T-helper 1 cell treated with Interleukin-12 subunit alpha and Interleukin-12 subunit beta and Interleukin-4 antibody, amounts not matched to agents 30 ng/mL and 1 ng/mL, for 36 hours (primary cell): ENCODE measurements at regions not wholly inside any gene's neighbourhood (a gene's known extent, or its start where the extent isn't known, plus 50 kb on each side); places are given as distances from the start of the nearest gene placed in this dataset.

Source experiments
- intact Hi-C: fragments of 100-400 bp; cut with micrococcal nuclease; formaldehyde crosslinking; loops from one replicate; pipeline ENCODE4 v1.15.1; 2024

- intact Hi-C loops = no loop called here
These were observed 255.4 kb downstream of the LOXHD1 start for GRCh38 chr18:46401486-46402070.

DNA sequence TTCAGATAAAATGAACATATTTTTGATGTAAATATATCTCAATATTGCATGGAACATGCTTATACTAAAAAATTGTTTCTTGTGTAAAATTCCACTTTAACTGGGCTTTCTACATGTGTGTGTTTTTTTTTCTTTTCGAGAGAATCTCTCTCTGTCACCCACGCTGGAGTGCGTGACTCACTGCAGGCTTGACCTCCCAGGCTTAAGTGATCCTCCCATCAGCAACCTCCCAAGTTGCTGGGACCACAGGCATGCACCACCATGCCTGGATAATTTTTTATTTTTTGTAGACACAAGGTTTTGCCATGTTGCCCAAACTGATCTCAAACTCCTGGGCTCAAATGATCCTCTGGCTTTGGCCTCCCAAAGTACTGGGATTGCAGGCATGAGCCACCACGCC lies 254.6 kb downstream of the LOXHD1 start:
- intact Hi-C loops = no loop called here

GRCh38 chr18:46402945-46403344 lies 254.1 kb downstream of the LOXHD1 start:
- intact Hi-C loops = no loop called here

DNA sequence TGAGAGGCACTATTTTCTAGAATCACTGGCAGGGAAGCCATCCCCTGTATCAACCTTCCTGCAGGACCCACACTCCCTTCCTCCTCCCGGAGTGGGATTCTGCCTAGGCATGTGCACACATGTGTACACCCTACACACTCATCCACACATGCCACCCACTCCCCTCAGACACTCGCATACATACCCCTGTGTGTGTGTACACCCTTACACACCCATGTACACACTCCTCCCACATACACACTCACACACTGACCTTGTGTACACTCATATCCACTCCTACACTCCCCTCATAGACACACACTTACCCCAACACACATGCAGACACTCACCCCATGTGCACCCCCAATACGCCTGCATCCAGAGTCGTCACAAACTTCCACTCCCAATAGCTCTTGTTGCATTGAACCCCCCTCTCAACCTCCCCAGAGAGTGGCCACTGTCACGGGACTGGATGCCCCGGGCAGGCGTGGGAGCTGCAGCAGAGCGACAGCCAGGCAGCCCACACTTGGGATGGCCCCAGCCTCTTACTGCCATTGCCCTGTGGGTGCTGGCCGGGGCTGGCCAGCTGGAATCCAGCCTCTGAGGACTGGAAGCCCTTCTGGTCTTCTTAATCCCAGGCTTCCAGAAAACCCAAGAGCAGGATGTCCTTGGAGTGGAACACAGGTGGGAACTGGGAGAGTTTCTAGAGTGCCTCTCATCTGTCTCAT lies 251.0 kb downstream of the LOXHD1 start:
- intact Hi-C loops = no loop called here

DNA sequence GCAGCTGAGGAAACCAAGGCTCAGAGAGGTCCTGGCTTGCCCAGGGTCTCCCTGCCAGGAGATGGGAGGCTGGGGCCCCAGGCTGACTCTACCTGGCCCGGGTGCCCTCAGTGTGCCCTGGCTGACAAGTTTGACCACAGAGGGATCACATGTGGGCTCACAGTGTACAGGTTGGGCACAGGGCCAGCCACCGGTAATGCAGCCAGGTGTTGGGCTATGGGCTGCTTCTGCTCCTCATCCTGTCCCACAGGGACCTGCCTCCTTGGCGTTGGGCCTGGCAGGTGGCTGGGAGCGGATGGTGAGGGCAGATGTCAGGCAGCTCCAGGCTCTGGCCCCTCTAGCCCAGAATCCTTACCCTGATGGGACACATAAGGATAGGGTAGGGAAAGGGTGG lies 250.5 kb downstream of the LOXHD1 start:
- intact Hi-C loops = no loop called here

GRCh38 chr18:46407486-46408166 lies 249.4 kb downstream of the LOXHD1 start:
- intact Hi-C loops = loop anchor here (1.0 kb wide), 1 partner anchor 251 kb away; no protein-coding TSS in a partner anchor

DNA sequence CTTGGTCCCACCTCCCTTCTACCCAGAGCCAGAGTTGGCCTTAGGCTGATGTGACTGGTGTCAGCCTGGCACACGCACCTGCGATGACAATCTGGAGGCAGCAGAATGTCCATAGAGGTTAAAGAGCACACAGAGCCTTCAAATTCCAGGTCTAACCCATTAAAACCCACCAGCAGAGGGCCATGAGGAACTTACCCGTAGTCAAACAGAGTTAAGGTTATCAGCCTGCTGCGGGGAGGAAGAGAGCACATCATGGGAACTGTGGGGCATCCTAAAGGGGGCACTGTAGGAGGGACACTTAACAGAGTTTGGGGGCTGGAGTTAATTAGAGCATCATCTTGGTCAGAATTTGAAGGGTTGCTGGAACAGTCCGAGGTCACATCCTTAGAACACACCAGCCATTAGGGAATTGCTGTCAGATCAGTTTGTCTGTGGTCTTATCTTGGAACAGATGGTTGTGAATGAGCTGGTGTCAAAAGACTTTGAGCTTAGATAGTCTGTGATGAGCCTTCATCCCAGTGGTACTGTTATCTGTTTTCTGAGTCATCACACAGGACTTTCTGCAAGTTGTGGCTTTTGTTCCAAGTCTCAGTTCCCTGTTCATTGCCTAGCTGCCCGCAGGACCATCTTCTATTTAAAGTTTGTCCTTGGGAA lies 248.6 kb downstream of the LOXHD1 start:
- intact Hi-C loops = loop anchor here (1.0 kb wide), 1 partner anchor 250 kb away; no protein-coding TSS in a partner anchor

DNA sequence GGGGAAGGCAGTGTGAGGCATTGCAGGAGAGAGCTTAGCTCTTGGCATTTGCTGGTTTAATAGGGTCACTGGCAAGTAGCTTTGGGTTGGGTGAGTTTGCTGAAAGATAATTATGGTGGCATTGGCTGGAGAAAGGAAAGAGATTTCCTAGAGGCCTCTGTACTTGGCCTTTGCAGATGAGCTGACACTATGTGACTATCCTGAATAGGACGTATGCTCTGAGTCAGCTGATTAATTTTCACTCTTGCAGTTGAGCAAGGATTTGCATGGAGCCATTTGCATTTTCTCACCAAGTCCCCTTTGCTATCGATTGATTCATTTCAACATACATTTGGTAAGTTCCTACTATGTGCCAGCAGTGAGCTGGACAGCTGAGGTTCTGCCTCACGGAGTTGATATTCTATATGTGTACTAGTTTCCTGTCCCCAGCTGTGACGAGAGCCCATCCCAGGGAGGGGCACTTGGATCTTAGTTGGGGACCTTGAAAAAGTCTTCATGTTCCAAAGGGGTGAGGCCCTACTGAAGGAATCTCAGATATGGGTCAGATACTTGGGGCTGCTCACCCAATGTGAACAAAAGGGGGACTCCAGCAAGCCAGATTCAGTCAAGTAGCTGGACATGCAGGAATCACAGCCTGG lies 245.7 kb downstream of the LOXHD1 start:
- intact Hi-C loops = no loop called here

GRCh38 chr18:46411867-46412690 lies 244.9 kb downstream of the LOXHD1 start:
- intact Hi-C loops = no loop called here

DNA sequence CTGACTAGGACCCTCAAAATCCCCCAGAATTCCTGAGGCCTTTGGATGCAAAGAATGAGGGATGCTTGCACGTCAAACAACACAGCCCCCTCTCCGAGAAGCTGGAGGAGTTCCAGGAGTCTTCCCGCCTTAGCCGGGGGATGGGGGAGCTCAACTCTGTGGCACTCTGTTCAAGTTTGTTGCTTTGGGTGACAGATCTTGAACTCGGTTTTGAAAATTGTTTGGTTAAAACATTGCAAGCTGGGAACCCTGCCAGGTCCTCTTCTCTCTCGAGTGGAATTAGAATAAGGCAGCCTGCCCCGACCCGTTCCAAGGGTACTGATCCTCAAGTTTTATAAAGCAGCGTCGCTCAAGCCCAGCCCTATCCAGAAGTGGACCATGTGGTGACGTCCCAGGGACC lies 244.1 kb downstream of the LOXHD1 start:
- intact Hi-C loops = no loop called here

- intact Hi-C loops = no loop called here
These were observed 243.3 kb downstream of the LOXHD1 start for GRCh38 chr18:46413684-46414083.

DNA sequence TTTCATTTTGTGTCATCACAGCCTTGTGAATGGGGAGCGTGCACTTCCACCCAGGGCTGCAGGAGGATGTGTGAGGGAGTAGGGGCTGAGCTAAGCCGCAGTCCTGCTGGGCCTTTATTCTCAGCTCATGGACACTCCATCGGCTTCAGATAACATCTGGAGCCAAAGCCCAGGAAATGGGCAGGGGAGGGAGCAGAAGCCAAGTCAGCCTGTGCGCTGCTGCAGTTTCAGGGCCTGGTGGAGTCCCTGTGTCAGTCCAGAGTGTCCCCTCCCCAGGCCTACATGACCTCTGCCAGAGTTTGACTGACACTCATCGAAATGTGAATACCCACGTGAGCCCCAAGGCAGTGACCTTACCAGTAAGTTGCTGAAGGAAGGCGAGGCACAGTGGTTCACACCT lies 242.2 kb downstream of the LOXHD1 start:
- intact Hi-C loops = no loop called here

DNA sequence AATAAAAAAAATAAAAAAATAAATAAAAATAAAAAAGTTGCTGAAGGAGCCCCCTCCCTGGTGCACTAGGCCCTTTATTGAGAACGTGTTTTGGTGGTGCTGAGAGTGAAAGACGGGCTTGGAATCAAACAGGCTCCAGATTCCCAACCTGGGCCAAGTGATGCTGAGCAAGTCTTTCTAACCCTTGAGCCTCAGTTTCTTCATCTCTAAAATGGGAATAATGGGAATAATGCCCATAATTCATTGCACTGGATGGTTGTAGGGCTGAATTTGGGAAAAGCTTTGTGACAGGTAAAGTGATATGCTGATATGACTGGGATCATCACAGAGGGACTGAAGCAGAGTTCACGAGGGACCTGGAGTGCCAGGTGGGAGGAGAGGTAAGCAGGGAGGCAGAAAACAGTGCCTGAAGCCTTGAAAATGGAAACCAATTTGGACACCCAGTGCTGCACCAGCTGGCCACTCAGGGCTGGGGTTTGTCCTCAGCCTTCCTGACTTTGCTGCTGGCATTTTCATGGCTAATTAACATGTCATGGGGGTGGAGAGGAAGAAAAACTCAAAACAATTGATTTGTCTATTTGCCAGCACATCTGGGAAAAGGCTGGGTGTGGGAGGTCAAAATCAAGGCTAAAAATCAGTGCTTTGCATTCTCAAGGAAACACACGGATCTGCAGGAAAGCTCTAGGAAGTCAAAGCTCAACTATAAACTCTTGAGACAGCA lies 241.3 kb downstream of the LOXHD1 start:
- intact Hi-C loops = no loop called here

DNA sequence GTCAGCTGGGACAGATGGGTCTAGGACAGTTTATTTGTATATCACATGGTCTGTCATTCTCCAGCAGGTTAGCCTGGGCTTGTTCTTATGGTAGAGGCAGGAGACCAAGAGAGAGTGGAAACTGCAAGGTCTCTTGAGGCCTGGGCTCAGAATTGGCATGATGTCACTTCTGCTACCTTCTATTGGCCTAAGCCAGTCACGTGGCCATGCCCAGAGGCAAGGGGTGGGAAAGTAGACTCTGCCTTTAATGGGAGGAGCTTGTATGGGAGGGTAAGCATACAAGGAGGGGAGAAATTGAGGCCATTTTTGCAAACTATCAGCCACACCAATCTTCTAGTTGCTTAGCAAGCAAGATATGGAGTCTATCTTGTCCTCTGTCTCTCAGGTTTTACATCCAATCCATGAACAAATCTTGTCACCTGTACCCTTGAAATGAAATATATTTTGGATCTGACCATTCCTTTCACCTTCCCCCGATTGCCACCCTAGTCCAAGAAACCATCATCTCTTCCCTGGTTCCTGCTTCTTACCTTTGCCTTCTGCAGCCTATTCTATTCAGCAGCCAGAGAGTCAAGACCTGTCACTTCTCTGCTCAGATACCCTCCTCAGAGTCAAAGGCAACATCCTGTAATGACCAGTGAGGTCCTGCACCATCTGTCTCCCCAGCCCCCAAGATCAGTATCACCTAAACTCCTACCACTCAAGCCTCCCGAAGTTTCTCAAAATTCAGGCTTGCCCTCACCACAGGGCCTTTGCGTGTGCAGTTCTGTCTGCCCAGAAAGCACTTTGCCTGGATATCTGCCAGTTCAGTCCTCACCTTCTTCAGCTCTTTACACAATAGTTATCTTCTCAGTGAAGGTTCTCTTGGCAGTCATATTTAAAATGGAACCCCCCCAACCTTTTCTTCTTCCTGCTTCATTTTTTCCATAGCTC lies 240.0 kb downstream of the LOXHD1 start:
- intact Hi-C loops = no loop called here

DNA sequence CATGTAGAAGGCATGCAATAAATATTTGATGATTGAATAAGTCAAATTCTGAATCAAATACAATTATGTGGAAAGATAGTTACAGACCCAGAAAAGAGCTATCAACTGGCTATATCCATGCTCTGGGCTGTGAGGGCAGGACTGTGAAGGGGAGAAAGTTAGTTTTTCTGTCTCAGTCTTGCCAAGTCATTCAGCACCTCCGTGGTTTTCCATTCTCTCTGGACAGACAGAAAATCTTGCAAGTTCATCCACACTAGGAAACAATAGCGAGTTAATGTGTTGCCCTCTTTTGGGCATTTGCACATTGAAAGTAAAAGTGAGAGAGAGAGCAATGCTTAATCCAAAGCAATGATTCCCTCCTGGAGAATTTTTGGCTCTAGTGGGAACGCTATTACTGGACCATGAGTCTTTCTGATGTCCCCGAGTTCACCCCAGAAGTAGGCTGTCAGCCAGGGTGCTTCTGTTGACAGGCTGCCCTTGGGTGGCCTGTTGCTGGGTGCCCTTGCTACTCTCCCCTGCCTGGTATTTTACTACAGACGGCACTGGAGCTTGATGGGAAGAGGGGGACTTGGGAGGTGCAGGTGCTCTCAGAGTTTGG lies 238.3 kb downstream of the LOXHD1 start:
- intact Hi-C loops = no loop called here

DNA sequence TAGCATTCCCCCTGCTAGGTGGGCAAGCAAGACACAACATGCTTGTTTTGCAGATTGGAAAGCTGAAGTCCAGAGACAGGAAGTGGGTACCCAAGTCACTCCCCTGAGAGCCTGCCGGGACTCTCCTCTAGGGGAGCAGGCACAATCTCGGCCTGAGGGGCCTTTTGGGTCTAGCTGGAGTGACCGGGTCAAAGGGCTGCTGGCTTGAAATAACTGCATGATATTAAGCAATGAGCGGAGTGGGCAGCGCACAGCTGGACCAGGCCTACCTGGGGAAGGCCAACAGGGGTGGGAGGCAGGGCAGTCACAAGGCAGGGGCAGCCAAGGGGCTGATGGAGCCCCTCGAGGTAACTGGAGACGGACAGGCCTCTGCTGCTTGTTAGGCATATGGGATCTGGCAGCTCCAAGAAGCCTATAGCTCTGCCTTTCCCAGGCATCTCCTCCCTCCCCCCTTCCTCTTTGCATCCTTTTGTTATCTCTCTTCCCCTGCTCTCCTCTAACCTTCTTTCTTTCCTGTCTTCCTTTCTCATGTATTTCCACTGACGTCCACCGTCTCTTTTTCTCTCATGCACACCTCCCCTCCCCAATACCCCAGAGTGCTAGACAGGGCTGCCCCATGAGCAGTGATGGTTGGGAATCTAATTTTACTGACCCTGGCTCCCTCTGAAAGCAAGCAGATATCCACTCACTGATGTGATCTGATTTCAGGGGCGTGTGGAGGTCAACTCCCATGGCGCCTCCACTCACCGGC lies 237.5 kb downstream of the LOXHD1 start:
- intact Hi-C loops = no loop called here

GRCh38 chr18:46421973-46422551 lies 235.0 kb downstream of the LOXHD1 start:
- intact Hi-C loops = no loop called here
